PFSK-1 (cell line): ENCODE measurements at regions not wholly inside any gene's neighbourhood (a gene's known extent, or its start where the extent isn't known, plus 50 kb on each side); places are given as distances from the start of the nearest gene placed in this dataset.

Source experiments
- FOXP2 ChIP-seq: optimal IDR thresholded peaks from 2 replicates; pipeline ENCODE3; 2011; ENCODE audit warnings: borderline replicate concordance, control low read depth, inconsistent platforms; ENCODE audit not compliant: insufficient read depth; ENCODE audit errors: extremely low read length, extremely low read depth
- POLR2AphosphoS5 ChIP-seq: IDR thresholded peaks from 2 replicates; pipeline ENCODE4 v1.6.1; 2012; ENCODE audit warnings: low read depth, mild to moderate bottlenecking, control low read depth, low read length, moderate library complexity
- REST ChIP-seq, 2 experiments: IDR thresholded peaks; 2 replicates each; pipeline versions ENCODE4 v1.6.1 to v1.8.0; 2011 to 2012; ENCODE audit warnings: low read depth in 2 of 2, low read length in 2 of 2, control low read depth in 1 of 2, inconsistent platforms in 1 of 2, mild to moderate bottlenecking in 1 of 2, moderate library complexity in 1 of 2; ENCODE audit not compliant: insufficient read depth in 1 of 2
- TAF1 ChIP-seq: IDR thresholded peaks from 2 replicates; pipeline ENCODE4 v1.6.1; 2012; ENCODE audit warnings: low read length, control low read depth, borderline replicate concordance; ENCODE audit not compliant: insufficient read depth

GRCh38 chr9:94174164-94174563, 84.9 kb upstream of the ZNF169 start:
- TF ChIP-seq REST (IDR thresholded peaks at IDR 0.05; ENCODE audit: insufficient read depth in 1 of 2, low read depth in 2 of 2, low read length in 2 of 2) (peak in 1 of 2 experiments; percentile 61; a peak in 1 of 4 replicates), FOXP2 (no peak), POLR2AphosphoS5 (peak; percentile 39; the same call in 1 of the 2 replicates), TAF1 (no peak)
